Tongue (tissue), 1 donor: ENCODE measurements at regions not wholly inside any gene's neighbourhood (a gene's known extent, or its start where the extent isn't known, plus 50 kb on each side); places are given as distances from the start of the nearest gene placed in this dataset.
"Not testable (repeated sequence)": the region's sequence is repeated elsewhere in the genome, so short reads cannot be mapped to it uniquely, and the experiment has no call there.

ENCODE experiments used
- DNase-seq: peaks from one replicate; pipeline ENCODE4 v3.0.0-alpha.2; 2015

DNA sequence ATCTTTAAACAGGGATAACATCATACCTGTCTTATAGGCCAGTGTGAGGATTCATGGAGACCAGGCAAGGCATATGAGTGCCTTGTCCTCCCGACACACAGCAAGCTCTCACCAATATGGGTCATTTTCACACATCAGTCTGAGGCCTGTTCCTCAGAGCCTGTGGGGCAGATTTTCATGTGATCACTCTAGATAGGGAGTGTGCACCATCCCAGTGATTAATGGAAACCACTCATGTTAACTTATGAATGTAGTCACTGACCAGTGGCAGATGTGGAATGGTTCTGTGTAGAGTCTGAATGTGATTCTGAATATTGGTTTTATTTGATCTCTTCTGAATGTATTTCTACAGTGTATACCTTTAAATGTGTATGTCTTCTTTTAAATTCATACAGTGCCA, 219.7 kb upstream of the SFSWAP start:
- no peak for DNase-seq

DNA sequence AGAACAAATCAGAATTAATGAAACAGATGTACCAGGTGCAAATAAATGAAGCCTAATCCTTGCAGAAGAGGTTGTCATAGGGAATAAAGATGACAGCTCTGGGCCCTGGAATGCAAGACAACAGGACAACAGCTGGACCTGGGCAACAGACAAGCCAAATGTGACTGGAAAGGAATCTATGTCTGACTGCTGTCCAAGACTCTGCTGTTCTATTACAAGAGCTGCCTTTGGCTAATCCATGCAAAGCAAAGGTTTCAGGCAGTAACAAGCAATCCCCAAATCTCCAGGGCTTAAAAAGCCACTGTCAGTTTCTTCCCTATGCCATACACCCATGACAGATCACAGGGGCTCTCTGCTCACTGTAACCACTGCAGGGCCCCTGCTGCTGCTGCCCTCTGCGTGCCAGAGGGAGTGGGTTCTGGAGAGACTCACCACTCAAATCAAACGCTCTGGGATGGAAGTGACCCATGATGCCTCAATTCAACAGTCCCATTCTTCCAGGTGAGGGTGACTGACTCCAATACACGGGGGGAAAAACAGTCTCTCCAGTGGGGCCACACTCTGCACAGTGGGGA, 218.9 kb upstream of the SFSWAP start:
- peak; percentile 75 for DNase-seq

DNA sequence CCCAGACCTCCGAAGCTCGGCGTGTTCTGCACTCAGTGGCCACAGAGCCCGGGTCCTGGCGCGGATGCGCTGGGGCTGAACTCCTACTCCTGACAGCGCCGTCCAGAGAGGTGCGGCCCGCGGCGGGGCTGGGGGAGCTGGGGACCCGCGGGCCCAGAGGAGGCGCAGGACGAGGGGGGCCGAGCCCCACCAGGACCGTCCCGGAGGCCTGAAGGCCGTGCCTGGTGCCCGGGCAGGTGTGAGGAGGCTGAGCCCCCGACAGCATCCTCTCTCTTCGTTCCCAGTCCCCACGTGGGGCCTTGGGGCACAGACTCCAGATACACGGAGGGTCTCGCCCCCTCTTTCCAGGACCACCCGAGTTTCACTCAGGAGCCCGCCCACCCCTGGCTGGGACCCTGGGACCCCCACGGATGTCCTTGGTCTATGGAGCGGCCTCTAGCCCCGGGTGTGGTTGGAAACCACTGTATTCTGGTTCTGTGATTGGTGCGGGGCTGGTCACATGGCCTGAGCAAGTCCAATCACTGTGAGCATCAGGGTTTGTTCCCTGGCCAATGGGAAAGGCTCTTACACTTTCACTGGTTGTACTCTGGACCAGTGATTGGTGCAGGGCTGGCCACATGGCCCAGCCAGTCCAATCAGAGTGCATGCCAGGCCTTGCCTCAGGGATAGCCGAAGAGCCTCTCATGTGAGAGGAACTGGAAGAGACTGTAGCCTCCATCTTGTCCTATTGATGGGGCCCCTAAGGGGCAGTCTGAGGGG, 217.6 kb upstream of the SFSWAP start:
- DNase-seq, result no peak

DNA sequence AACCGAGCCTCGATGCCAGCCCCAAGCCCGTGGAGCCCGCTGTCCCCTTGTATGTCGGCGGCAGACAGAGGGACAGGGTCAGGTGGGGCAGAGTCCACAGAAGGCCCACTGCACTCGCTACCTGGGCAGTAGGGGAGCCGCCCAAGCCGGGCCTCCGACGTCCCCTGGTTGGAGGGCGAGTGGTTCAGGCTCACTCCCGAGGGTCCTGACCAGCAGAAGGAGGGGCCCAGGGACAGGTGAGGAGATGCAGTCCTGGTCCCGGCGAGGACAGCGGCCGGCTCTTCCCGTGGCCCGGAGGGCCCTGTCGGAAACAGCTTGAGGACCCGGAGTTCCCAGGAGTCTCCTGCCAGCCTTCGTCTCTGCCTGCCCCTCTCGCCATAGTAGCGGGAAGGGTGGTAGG, 216.7 kb upstream of the SFSWAP start:
- no peak for DNase-seq

DNA sequence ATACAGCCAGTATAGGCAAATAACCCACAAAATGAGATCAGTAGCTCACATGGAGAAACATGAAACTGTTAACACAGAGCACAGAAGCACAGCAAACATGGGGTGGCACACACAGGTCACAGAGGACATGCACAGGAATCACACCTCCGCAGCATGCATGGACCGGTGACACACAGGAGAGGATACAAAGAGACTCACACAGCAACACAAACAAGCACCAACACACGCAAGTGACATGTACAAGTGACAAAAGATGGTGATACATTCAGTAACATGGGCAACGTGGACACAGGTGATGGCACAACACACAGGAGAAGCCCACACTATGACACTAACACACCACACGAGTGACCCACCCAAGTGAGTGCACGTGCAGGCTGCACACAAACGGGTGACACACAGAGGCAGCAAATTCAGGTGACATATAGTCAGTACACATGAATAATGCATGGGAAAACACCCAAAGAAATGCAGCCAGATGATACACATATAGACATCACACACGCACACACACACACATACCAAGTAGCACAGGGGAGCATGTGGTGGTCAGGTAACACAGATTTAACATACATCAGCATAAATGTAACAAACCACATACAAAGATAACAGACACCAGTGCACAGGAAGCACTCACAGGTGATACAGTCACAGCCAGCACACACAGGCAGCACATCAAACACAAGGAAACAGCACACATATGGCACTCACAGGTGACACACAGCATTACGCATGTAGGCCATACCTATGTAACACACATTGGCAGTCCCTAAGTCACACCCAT, 216.0 kb upstream of the SFSWAP start:
- DNase-seq, result no peak

DNA sequence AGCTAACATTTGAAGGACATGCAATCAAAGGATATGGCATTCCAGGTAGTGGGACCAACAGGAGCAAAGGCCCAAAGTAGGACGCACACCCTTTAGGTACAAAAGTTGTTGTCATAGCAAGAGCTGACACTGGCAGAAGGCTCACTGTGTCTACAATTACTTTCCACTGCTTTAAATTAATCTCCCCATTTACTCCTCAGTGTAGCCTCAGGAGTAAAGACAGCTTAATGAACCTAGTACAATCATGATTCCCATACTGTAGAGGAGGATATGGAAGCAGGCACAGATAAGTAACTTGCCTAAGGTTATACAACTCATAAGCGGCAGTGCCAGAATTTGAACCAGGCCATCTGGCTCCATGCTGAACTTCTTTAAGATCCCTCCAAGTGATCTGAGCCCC, 212.9 kb upstream of the SFSWAP start:
- DNase-seq, result no peak

DNA sequence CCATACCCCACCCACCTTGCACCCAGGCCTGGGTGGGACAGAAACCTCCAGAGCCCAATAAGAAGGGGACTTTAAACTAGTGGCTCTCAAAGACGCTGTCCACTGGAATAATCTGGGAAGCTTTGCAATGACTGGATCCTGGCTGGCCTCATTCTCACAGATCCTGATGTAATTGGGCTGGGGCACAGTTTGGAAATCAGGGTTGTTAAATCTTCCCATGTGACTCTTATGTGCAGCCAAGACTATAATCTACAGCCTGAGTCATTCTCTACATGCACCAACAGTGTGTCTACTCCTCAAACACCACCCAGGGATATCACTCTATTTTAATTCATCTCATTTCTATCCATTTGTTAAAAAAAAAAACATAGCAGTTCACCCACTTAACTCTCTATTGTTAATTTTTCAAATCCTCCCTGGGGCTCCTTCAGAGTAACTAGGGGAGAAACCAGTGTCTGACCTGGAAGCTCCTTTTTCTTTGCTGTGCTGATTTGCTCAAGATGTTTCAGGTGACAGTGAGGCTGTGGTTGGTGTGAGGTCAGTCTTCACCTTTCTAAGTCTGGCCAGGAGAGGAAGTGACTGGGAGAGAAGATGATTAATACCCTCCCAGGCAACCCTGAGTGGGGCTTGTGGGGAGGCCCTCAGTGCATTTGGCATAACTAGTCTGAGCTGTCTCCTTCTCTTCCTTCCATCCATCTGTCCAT, 211.6 kb upstream of the SFSWAP start:
- no peak for DNase-seq

DNA sequence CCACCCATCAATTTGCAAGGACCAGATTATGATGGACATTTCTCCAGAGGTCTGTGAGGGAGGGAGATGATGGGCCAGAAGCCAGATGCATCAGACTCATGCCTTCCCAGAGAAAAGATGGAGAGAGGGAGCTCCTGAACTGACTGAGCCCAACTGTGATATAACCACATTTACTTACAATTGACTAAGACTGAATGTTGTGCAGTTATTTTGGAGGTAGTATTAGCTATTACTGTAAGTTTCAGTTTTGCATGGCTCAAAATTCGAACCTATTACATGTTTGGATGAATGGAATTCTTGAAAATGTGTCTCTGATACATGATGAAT, 211.1 kb upstream of the SFSWAP start:
- DNase-seq, result no peak

DNA sequence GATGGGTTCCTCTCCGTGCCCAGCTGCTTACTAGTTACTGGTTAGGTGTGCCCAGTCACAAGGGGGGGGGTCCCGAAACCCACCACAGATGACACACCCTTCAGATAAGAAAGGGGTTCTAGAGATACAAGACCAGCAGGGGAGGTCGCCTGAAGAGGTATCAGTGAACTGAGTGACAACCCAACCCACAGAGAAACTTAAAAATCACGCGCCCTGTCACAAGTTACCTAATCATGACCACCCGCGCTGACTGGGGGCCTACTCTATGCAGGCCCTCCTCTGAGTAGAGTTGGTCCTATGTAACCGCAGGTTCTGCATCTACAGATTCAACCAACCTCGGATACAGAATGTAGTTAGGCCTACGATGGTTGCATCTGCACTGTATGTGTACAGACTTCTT, 210.3 kb upstream of the SFSWAP start:
- no peak for DNase-seq

DNA sequence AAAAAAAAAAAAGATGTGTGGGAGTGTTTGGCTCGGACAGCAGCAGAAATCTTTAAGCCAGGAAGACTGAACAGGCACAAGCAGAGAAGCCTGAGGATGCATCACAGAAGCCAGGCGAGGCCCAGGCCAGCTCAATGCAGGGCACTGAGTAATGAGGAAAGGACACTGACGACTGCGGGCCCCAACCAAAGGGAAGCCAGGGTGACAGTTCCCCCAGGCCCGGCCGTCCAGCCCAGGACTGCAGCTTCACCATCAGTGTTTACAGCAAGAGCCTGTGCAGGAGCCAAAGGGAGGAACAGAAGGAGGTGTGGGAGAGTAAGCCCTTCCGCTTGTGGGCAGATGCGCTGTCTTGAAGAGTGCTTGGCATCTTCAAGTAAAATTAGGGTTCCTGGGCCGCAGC, 205.3 kb upstream of the SFSWAP start:
- no peak for DNase-seq

DNA sequence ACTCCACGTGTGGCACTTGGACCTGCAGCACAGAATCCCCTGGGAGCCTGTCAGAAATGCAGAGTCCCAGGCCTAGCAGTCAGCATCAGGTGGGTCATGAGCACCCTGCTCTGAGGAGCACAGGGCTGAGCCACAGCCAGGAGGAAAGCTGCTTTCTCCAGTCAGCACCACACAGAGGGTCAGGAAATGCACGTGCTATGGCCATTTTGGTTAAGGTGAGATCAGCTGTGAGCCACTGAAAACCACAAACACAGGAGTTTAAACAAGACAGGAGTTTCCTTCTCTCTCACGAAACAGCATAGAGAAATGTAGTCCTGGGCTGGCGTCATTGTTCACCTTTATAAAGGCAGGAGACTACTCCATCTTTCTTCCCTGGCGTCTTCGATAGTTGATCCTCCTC, 204.5 kb upstream of the SFSWAP start:
- no peak for DNase-seq

DNA sequence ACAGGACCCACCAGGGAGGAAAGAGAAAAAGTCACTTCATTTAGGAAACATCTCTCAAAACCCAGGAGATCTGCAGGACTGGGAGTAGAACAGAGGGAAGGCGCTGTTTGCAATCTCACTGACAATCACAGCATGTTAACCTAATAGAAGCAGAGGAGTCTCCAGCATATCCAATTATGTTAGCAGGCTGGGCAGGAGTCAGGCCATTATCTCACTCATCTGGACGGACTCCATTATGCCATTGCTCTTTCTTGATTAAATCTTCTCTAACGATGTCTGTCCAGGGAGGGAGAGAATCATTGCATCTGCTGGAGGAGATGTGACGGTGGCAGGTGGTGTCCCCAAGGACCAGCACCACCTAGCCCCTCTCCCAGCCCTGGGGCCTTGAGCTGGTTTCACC, 203.8 kb upstream of the SFSWAP start:
- DNase-seq, result no peak

DNA sequence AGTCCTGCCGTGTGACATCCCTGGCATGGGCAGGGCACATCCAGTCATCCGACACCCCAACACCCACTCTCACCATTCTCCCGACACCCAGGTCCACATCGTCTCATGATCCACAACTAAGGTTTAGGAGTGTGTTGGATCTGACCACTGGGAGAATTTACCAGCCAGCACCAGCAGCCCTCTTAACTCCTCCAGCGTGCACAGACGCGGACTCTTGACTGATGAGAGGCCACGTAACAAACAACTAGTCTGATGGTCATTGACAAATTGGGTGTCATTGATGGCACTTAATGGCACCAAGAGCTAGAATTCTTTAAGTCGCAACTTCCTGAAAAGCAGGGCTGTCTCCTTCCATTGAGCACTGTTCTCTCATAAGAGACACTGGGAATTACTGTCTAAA, 203.0 kb upstream of the SFSWAP start:
- no peak for DNase-seq

DNA sequence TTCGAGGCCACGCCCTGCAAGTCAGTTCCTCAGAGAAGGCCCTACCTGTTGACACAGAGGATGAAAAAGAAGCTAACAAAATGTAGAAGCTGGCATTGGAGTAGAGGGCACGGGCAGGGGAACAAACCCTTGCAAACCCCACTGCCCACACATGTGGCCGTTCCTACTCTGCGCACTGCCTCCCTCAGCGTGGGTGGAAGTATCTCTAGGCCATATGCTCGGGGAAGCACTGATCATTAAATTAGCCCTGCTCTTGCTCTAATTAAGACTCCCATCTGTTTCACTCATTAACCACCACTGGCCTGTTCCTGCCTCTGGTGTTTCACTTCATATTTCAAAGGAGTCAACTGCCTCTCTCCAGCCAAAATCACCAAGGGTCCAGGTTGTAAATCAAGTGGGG, 201.2 kb upstream of the SFSWAP start:
- no peak for DNase-seq

DNA sequence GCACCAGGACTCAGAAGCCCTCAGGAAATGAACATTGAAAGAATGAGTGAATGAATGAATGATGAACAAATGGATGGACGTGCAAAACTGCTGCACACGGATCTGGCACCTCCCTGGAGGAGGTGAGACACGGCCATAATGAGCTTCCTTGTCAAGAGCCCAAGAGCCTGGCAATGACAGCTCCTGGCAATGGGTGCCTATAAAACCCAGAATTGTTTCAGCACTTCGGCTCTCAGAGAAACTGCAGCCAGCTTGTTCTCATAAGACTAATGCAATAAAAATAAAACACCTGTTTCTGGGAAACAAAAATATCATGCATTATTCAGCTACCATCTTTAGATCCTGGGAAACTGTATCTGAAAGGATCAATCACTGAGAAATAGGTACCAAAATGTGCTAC, 200.5 kb upstream of the SFSWAP start:
- no peak for DNase-seq

DNA sequence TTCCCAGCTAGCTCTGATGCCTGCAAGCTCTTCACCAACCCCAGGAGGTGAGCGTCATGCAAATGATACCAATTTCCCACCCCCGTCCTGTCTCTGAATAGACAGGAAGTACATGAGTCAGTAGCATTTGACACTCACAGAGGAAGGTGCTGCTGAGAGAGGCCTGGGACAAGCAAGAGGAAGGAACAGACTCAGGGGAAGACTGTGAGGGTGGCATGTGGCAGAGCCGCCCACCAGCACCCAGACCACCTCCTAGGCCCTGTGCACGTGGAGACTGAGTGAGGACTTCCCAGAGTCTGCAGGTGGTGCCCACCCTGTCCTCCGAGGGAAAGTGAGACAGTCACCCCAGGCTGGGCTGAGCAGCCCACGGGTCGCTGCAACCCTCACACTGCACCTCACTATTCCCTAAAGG, 199.5 kb upstream of the SFSWAP start:
- no peak for DNase-seq

DNA sequence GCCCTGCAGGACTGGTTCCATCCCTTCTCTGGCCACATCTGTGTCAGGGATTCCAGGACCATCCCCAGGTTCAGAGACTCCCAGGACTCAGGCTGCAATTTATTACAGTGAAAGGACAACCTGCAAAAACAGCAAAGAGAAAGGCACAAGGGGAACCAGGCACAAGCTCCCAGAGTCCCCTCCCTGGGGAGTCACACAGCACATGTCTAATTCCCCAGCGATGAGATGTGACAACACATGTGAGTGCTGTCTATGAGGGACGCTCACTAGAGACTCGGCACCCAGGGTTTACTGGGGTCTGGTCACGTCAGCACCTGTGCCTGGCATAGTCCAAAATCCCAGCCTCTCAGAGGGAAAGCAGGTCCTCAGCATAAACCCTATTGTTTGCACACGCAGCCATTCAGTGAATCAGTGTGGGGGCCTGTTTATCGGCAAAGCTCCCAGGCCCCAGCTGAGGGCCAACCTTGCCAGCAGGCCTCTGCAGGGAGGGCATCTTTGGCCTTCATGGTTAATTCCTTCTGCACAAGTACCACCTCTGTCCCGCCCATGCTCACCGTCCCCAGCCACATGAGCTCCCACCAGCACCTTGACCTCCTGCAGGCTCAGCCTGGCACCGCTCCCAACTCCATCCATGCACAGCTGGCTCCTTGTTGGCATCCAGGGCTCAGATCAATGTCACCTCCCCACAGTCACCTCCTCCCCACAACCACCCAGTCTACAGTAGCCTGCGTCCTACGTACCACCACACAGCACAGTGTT, 198.9 kb upstream of the SFSWAP start:
- no peak for DNase-seq

DNA sequence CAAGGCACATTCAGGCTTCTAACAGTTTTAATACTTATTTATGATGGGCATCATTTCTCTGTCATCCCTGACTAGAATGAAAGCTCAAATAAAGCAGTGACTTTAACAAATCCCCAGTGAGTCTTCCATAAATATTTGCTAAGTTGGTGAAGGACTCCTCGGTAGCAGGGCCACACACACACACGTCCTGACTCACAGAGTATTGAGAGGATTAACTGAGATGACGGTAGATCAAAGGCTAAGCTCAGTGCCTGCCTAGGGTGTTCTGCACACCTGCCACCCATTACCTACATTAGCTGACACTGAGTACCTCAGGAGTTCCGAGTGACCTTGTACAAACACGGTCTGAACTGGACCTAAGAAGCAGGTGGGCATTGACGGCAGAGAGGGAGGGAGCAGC, 197.3 kb upstream of the SFSWAP start:
- peak; percentile 37 for DNase-seq

DNA sequence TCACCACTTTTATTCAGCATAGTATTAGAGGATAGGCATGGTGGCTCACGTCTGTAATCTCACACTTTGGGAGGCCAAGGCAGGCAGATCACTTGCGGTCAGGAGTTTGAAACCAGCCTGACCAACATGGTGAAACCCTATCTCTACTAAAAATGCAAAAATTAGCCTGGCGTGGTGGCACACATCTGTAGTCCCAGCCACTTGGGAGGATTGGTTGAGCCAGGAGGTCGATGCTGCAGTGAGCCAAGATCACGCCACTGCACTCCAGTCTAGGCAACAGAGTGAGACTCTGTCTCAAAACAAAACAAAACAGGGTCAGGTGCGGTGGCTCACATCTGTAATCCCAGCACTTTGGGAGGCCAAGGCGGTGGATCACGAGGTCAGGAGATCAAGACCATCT, 190.3 kb upstream of the SFSWAP start:
- not testable (repeated sequence) for DNase-seq

DNA sequence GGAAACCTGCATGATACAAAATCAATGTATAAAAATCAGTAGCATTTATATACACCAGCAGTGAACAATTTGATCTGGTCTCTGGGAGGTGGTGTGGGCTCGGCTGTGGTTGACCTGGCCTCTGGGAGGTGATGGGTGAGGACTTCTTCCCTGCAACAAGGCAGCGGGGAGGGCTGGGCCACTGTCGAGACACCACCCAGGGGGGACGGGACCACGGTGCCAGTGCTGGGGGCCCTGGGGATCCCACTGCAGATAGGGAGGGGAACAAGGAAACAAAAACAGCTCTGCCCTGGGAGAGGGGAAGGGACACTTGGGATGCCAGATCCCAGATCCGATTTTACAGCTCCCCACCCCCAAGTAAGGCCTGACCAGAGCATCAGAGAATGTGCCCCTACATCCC, 189.6 kb upstream of the SFSWAP start:
- no peak for DNase-seq

DNA sequence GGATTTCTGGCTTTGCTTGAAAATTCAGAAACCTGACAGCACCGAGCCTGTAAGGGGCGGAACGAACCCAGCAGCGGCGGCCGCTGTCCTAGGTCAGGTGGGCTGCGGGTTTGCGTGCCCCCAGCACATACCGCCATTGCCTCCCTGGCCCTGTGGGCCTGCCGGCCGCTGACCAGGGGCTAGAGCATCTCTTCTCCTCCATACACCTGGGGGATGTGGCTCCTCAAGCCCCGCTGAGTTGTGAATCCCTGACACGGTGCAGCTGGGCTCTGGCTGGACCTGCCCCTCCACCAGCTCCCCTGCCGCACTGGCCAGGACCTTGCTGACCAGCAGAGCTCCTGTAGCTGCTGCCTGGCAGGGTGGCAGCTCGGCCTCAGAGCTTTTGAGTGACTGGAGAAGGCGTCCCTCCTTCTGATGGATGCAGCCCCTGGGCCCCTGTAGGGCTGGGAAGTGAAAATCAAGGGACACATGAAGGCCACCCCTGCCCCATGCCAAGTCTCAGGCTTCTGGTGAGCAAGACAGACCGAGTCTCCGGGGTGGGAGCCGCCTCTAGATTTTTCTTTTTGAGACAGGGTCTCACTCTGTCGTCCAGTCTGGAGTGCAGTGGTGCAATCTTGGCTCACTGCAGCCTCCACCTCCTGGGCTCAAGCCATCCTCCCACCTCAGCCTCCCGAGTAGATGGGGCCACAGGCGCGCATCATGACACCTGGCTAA, 184.9 kb upstream of the SFSWAP start:
- no peak for DNase-seq

DNA sequence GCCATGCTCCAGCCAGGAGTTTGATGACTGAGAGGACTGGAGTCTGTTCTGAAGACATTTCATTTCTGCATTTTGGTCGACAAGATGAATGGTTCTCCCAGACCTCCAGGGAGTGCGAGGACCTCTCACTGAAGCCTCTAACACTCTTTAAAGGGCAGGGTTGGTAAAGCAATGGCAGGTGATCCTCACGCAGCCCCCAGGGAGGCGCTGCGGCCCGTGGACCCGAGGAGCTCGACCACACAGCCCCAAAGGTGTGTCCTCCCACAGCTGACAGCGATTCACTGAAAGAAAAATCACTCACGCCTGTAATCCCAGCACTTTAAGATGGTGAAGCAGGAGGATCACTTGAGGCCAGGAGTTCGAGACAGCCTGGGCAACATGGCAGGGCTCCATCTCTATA, 183.8 kb upstream of the SFSWAP start:
- DNase-seq, result no peak
